Inflammatory macrophage treated with lipopolysaccharide for 4 hours (primary cell): ENCODE measurements at regions not wholly inside any gene's neighbourhood (a gene's known extent, or its start where the extent isn't known, plus 50 kb on each side); places are given as distances from the start of the nearest gene placed in this dataset.
"Not testable (repeated sequence)": the region's sequence is repeated elsewhere in the genome, so short reads cannot be mapped to it uniquely, and the experiment has no call there.

ENCODE experiments used
- DNase-seq: peaks from one replicate; pipeline ENCODE4 v3.0.0-alpha.2; 2020

DNA sequence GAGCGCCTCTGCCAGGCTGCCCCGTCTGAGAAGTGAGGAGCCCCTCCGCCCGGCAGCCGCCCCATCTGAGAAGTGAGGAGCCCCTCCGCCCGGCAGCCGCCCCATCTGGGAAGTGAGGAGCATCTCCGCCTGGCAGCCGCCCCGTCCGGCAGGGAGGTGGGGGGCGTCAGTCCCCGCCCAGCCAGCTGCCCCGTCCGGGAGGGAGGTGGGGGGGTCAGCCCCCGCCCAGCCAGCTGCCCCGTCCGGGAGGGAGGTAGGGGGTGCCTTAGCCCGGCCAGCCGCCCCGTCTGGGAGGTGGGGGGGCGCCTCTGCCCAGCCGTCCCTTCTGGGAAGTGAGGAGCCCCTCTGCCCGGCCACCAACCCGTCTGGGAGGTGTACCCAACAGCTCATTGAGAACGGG lies 75.4 kb upstream of the DIO2 start:
- not testable (repeated sequence) for DNase-seq

DNA sequence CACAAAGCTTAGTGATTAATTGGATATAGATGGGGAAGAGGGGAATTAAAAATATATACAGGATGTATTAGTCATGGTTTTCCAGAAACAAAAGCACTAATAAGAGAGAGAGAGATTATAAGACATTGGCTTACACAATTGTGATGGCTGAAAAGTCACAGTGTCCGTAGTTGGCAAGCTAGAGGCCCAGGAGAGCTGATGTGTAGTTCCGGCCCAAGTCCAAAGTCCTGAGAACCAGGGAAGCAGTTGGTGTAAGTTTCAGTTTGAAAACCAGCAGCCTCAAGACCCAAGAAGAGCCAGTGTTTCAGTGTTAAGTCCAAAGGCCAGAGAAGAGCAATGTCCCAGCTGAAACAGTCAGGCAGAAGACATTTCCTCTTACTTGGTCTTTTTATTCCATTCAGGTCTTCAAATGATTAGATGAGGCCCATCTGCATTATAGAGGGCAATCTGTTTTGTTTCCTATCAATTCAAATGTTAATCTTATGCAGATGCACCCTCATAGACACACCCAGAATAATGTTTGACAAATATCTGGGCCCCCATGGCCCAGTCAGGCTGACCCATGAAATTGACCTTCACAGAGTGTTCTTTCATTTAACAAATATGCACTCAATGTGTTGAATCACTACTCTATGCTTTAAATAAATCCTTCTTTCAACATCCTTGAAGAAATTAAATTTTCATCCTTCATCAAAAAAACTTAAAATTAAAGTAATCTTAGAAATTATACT lies 67.2 kb upstream of the DIO2 start:
- DNase-seq: no peak

DNA sequence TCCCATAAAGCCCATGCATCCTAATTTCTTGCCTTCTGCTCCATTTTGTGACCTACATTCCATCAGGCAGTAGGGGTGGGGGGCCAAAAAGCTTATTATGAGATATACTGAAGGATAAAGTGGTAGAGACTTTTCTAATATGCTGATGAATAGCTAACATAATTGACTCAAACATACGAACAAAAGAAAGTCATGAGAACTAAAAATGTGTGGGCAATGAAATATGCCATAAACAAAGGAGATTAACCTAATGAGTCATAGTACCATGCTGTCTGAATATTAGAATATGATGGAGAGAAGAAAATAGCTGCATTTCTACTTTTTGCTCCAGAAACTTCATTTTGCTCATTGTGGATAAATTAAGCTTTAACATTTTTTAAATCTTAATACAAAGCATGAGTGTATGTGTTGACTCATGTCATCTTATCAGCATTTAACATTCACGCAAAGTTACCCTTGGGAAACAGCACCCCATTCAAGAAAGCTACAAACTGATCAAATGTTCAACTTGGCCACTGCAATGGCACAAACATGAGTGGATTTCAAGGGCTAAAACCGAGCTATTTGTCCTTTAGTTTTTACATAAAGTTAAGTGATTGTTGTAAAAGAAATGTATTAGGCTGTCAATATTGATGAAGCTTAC lies 64.0 kb upstream of the DIO2 start:
- no peak for DNase-seq

DNA sequence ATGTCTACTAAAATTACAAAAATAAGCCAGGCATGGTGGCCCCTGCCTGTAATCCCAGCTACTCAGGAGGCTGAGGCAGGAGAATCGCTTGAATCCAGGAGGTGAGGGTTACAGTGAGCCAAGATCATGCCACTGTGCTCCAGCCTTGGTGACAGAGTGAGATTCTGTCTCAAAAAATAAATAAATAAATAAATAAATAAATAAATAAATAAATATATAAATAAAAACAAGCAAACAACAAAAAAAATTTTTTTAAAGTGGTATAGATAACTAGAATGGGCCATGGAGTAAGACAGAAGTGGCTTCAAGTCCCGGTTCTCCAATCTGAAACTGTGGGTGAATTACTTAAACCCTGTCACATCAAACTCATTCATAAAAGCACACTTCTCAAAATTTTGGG lies 63.0 kb upstream of the DIO2 start:
- not testable (repeated sequence) for DNase-seq

DNA sequence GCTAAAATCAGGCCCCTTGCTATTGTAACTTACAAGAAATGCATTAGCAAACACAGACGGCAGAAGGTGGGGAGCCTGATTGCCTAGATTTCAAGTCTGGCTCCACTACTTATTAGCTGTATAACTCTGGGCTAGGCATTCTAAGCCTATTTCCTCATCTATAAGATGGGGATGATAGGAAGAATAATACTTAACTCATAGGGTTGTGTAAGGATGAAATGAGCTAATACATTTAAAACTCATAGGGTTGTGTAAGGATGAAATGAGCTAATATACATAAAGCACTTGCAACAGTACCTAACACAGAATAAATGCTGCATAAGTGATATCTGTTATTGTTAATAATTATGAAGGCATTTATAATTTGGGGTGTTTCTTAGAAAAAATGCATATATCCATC lies 60.1 kb upstream of the DIO2 start:
- DNase-seq: peak; percentile 33

DNA sequence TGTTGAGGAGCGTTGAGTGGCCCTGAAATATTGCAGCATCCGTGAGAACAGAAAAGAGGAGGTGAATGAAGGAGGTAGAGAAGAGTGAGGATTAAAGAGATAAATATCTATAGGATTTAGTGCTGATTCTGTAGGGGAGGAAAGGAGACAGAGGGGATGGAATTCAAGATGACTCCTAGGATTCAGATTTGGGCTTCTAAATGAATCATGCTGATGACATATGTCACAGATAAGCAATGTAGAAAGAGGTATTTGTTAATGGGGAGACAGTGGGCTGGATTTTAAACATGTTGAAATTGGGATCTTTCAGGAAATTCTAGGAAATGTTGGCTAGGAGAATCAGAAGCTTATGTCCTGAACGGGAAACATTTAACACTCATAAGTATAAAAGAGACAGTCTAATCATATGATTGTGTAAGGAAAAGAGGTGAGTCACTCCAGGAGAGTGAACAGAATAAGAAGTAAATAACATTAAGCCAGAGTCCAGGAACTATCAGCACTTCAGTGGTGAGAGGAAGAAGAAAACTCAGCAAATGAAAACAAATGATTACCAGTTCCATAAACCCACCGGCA lies 58.1 kb upstream of the DIO2 start:
- no peak for DNase-seq

DNA sequence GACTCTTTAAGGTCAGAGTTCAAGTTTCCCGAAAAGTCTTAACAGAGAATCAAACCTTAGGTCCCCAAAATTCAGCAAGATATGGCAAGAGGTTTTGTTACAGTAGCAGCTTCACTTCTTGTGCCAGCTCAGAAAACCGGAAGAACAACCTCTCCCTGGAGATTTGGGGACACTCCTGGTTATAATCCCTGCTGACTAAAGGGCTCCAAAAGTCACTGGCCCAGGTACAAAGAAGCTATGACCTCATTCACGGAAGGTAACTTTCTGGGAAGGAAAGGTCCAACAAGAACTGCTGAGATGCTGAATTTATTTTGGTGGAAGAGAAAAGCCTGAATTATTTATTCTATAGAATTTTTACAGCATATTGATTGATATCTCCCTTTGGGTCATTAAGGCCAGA lies 55.6 kb upstream of the DIO2 start:
- DNase-seq: no peak

DNA sequence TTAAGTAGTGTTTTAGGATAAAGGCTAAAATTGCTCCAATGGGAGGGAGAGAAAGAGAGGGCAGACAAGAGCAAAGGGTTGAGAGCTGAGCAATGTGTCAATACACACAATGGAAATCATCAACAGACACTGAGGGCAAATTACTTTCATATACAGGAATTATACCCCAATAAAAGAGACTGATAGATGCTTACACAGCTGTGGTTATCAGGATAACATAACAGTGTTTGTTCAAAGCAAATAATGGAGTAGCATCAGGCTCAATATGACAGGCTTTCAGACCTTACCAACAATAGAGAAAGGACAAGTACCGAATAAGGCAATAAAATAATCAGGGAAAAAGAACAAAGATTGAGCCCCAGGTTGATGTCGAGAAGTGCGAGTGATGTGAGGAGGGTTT lies 53.4 kb upstream of the DIO2 start:
- DNase-seq: no peak
